HG02840 (cell line): ENCODE measurements at regions not wholly inside any gene's neighbourhood (a gene's known extent, or its start where the extent isn't known, plus 50 kb on each side); places are given as distances from the start of the nearest gene placed in this dataset.

Experiments
- ATAC-seq: cut with Tn5 transposase; IDR thresholded peaks from one replicate; pipeline ENCODE4 v1.9.1; 2021; ENCODE audit warnings: mild to moderate bottlenecking, moderate library complexity, moderate number of reproducible peaks; ENCODE audit not compliant: unreplicated experiment, low FRiP score

DNA sequence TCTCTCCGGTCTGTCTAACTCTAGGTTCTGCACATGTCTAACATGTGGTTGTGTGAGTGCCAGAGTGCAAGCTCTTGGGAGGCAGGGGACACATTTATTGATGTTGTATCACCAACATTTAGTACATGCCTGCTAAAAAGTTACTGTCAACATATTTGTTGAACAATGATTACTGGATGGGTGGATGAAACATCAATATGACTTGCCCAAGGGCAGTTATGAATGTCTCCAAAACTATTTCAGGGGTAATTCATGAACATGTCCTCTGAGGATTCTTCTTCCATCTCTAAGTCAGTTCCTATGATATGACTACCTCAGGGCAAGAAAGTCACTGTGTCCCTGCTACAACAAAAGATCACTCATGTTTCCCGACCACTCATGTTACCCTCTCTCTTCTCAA lies 91.3 kb upstream of the STEAP1B start:
- ATAC-seq = no peak

DNA sequence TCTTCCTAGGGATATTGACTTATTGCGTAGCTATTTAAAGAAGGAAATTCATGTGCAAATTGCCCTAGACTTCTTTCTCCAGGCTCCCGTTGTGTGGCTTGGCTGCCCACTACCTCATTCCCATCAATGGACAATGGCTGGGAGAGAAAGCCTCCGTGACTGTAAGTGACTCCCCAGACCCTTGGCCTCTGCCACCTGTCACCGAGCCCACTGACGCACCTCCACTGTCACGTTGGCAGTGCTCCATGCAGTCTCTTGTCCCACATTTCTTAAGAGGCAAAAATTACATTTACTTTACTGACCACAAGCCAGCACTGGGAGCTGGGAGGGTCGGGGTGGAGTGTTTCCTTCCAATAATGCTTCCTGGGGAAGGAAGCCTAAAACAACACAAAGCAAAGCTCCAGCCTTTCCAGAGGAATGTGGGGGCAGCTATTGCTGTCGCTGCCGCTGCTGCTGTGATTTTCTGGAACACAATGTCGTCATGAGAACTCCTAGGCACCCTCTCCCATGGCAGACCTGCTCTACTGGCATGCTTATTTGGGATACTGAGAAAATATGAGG lies 89.7 kb upstream of the STEAP1B start:
- no peak for ATAC-seq

- no peak for ATAC-seq
Measured at GRCh38 chr7:22588351-22588750, 88.4 kb upstream of the STEAP1B start.

DNA sequence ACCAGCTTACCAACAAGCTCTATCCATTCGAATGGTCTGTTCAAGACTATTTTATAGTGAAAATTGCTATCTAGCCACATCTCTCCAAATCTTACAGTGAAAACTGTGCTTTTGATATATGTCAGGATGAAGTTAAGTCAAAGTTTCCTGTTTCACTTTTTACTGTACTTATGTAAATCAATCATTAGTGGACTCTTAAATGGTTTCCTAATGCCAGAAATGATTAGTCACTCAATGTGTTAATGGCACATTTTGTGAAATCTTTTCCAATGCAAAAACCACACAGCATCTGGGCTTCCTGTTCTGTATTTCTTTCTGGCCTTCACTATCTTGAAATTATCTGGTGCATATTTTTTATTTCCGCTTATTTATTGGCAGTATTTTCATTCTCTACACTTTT lies 87.3 kb upstream of the STEAP1B start:
- no peak for ATAC-seq

- no peak for ATAC-seq
Measured at GRCh38 chr7:22586786-22587140, 86.8 kb upstream of the STEAP1B start.

DNA sequence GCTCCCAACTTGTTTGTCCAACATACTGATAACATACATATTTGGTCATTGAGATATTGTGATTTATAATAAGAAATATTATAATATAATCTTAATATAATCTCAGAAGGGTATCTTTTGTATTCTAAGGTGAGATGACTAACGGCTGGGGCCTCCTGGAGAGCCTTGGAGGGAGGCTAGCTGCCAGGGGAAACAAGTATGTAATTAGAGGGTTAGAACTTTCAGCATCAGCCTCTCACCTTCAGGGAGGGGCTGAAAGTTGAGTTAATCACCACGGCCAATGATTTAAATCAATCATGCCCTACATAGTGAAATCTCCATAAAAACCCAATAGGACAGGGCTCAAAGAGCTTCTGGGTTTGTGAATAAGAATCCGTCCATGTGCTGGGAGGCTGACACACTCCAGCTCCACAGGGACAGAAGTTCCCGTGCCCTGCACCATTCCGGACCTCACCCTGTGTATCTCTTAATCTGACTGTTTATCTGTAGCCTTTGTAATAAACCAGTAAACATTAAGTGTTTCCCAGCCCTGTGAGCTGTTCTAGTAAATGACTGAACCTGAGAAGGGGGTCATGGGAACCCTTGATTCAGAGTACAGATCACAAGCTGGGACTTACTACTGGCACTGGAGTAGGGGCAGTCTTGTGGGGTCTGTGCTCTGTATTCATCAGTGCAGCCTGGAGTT lies 86.3 kb upstream of the STEAP1B start:
- no peak for ATAC-seq

GRCh38 chr7:22584179-22584578 lies 84.2 kb upstream of the STEAP1B start:
- ATAC-seq = no peak

DNA sequence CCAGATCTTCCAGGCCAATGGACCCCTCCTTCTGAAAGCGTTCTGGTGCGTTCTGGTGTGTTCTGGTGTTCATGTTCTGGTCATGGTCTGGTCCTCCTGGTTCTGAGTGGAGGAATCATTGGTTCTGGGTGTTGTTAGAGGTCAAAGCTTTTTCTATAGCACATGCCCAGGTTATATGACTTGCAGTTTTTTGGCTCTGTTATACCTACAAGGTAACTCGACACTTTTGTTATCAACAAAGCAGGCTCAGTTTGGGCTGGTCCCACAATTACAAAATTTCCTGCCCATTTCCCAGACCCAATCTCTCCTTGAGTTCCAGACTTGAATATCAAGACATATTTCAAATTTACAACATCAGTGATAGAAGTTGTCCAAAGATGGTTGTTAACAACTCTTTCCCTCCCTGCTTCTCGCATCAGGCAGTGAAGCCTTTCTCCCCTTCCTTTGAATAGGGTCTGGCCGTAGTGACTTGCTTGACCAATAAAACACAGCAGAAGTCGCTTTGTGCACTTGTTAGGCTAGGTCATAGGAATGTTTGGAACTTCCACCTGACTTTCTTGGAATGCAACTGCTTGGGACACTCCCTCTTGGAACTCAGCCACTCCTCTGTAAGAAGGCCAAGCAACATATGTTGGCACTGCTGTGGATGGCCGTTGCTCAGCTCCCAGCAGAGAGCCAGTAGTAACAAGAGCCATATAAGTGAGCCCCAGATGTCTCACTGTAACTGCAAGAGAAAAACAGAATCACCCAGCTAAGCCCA lies 83.1 kb upstream of the STEAP1B start:
- ATAC-seq = no peak

DNA sequence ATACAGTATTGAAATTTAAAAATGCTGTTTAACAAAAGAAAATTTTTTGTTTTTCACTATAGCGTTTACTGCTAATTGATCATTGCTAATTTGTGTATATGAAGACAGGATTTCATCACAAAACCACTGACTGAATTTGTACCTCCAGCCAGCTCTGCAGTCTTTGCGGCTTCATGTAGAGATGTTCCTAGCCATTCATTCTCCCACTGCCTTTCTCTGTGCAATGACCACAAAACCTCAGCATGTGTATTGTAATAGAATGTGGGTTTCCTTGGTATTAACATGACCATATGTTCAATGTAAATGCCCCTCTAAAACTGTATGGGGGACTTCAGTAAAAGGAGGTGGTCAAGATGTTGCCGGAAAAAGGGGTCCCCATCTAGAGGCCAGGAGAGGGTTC lies 81.1 kb upstream of the STEAP1B start:
- ATAC-seq = no peak

- no peak for ATAC-seq
Measured at GRCh38 chr7:22579961-22580360, 80.0 kb upstream of the STEAP1B start.

GRCh38 chr7:22578007-22578733 lies 78.2 kb upstream of the STEAP1B start:
- no peak for ATAC-seq

DNA sequence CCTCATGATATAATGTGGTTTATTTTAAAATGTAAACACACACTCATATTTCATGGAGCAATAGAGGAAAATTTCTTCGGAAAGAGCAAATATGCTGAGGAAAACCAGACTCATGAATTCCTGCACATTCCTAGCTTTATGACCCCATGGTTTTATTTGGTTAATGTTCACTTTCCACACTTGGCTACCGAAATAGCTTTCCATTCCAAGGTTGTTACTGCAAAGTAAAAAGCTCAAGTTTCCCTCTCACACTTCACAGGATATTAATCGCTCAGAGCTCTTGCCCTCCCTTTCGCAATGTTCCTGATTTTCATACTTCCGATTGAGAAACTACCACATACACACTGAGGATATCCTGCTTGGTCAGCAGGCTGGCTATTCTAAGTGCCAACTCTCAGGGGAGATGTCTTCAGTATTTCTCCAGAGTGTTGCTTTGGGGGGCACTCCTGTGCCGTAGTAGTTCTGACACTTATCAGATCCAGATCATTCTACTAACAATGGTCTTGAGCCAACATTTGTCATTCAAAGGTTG lies 77.5 kb upstream of the STEAP1B start:
- no peak for ATAC-seq

- no peak for ATAC-seq
Measured at GRCh38 chr7:22576612-22577469, 76.9 kb upstream of the STEAP1B start.

GRCh38 chr7:22574754-22575520 lies 74.9 kb upstream of the STEAP1B start:
- ATAC-seq = no peak

DNA sequence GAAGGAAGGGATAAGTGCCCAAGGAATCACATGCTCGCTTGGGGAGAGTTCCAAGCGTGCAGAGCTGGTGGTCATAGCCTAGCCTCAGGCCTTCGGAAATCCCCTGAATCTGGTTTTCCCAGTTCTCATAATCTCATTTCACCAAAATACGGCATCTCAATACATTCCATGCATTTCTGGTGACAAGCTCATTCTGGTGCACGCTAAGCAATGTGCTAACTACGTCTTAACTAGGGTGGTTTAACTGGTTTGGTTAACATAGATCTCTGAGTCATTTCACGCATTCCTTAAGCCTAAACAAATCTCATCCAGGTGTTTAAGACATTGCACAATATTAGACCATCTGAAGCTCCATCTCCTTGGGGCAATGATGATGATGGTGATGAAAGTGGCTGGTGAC lies 72.9 kb upstream of the STEAP1B start:
- ATAC-seq = no peak

GRCh38 chr7:22572292-22572691 lies 72.3 kb upstream of the STEAP1B start:
- no peak for ATAC-seq

DNA sequence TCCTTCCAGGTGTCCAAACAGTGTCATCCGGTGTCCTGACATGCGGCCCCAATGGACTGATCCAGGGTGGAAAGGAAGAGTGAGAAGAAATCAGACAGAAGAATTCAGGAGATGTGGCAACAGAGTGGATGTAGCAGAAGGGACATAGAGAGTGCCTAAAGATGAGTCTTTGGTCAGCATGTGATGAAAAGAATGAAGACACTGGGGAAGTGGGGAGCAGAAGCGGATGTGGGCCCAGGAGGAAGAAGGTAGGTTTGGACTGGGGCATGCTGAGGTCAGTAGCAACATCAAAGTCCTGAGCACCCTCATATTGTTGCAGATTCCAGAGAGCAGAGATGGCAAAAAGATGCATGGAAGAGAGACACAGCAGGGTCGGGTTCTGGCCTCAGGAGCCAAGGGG lies 71.8 kb upstream of the STEAP1B start:
- no peak for ATAC-seq

DNA sequence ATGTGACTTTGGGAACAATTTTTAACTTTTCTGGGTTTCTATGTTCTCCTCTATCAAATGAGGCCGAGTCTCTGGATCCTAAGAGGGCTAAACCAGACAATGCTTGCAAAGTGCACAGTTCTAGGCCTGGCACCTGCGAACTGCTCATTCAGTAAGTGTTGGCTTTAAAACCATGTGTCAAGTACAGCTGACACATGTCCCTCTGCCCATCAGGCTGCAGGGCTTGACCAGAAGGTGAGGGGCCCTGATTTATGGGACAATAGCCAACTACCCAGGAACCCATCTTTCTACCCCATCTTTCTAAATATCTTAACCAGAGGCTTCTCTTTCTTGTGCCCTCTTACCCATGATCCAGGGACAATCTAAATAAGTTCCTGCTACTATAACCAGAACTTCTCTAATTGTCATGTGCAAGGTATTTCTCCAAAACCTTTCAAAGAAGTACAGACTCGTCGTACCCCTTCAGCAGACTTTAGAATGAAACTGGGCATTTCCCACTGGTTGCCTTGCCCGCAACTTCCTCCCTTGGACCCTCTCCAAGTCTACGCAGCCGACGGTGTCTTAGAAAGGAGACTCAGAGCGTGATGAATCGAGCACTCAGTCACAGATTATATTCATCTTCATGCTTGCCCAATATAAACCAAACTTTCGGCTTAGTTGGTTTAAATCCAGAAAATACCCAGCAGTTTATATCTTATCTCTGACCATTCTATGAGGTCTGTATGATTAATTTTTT lies 69.8 kb upstream of the STEAP1B start:
- ATAC-seq = no peak

DNA sequence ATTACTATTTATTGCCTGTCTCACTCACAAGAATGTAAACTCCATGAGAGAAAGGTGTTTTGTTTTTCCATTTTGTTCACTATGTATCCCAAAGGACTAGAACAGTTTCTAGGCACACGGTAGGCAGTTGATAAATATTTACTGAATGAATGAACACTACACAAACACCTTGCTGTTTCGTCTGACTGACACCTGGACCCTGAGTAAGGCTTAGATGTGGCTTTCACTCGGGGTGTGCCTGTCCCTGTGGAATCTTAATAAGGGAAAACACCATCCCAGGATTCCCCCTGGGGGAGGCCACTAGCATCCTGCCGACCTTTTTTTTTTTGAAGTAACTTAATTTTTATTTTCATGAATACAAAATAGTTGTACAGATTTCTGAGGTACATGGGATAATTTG lies 66.6 kb upstream of the STEAP1B start:
- no peak for ATAC-seq
